ENCODE measurements at regions not wholly inside any gene's neighbourhood (a gene's known extent, or its start where the extent isn't known, plus 50 kb on each side); places are given as distances from the start of the nearest gene placed in this dataset.
"Not testable (repeated sequence)": the region's sequence is repeated elsewhere in the genome, so short reads cannot be mapped to it uniquely, and the experiment has no call there.

GRCh38 chr22:41036924-41037323, 55.5 kb upstream of the EP300 start:
- no peak overlapping the region for H3K27ac ChIP-seq
- no peak overlapping the region for H3K4me3 ChIP-seq
- intact Hi-C loops (cut with DNase I) = no loop called here
- WGBS, 4 donors = 78 to 88% (median 84%) methylated on average over 7 of the region's 7 CpGs
- H3K9me3 ChIP-seq (replicated peaks in 1 of 3) = no peaks in the 10 kb centered on the region
- no peak for DNase-seq
- no peaks in the 10 kb centered on the region for H3K36me3 ChIP-seq (replicated peaks in 1 of 2)
- no peaks in the 10 kb centered on the region for H3K4me1 ChIP-seq (replicated peaks in 1 of 2)
- TF ChIP-seq, protein P1, sequence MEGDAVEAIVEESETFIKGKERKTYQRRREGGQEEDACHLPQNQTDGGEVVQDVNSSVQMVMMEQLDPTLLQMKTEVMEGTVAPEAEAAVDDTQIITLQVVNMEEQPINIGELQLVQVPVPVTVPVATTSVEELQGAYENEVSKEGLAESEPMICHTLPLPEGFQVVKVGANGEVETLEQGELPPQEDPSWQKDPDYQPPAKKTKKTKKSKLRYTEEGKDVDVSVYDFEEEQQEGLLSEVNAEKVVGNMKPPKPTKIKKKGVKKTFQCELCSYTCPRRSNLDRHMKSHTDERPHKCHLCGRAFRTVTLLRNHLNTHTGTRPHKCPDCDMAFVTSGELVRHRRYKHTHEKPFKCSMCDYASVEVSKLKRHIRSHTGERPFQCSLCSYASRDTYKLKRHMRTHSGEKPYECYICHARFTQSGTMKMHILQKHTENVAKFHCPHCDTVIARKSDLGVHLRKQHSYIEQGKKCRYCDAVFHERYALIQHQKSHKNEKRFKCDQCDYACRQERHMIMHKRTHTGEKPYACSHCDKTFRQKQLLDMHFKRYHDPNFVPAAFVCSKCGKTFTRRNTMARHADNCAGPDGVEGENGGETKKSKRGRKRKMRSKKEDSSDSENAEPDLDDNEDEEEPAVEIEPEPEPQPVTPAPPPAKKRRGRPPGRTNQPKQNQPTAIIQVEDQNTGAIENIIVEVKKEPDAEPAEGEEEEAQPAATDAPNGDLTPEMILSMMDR (IDR thresholded peaks at IDR 0.05) = no peak
- TF ChIP-seq POLR2A (IDR thresholded peaks at IDR 0.05) = no peak
- no peaks in the 10 kb centered on the region for H3K27me3 ChIP-seq

DNA sequence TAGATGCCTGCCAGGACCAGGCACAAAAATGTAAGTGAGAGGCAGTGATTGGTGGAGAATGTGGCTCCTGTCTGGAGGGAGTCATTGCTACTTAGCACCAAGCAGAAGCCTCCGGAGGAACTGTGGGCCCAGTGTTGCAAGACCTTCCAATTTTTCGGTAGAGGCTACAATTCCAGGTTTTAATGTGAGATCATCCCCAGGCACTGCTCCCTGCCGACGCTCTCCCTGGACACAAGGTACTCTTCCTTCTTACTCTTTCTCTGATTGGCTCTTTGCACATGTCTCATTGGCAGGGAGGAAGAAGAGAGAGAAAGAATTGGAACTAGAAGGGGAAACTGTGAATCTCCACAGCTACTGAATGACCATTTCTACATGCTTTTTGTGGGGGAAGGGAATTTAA, 53.7 kb upstream of the EP300 start:
- TF ChIP-seq POLR2A (IDR thresholded peaks at IDR 0.05) = no peak
- TF ChIP-seq, protein P1 (IDR thresholded peaks at IDR 0.05) = no peak
- DNase-seq = no peak
- no peak overlapping the region for H3K27ac ChIP-seq
- H3K4me3 ChIP-seq = no peak overlapping the region
- H3K27me3 ChIP-seq = no peaks in the 10 kb centered on the region
- no peaks in the 10 kb centered on the region for H3K9me3 ChIP-seq (replicated peaks in 1 of 3)
- no peaks in the 10 kb centered on the region for H3K36me3 ChIP-seq (replicated peaks in 1 of 2)
- intact Hi-C loops (cut with DNase I) = no loop called here
- 54 to 77% (median 66%) methylated on average over 4 of the region's 4 CpGs for WGBS, 4 donors
- no peaks in the 10 kb centered on the region for H3K4me1 ChIP-seq (replicated peaks in 1 of 2)

DNA sequence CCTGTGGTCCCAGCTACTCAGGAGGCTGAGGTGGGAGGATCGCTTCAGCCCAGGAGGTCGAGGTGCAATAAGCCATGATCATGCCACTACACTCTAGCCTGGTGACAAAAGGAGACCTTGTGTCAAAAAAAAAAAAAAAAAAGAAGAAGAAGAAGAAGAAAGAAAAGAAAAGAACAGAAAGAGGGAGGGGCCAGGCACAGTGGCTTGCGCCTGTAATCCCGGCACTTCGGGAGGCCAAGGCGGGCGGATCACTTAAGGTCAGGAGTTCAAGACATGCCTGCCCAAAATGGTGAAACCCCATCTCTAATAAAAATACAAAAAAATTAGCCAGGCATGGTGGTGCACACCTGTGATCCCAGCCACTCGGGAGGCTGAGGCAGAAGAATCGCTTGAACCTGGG, 52.8 kb upstream of the EP300 start:
- intact Hi-C loops (cut with DNase I); H3K4me3 ChIP-seq; H3K4me1 ChIP-seq (replicated peaks in 1 of 2); H3K27ac ChIP-seq; DNase-seq; H3K36me3 ChIP-seq (replicated peaks in 1 of 2); H3K9me3 ChIP-seq (replicated peaks in 1 of 3); H3K27me3 ChIP-seq: not testable (repeated sequence)
- 82 to 88% (median 87%) methylated on average over 9 of the region's 9 CpGs for WGBS, 4 donors

DNA sequence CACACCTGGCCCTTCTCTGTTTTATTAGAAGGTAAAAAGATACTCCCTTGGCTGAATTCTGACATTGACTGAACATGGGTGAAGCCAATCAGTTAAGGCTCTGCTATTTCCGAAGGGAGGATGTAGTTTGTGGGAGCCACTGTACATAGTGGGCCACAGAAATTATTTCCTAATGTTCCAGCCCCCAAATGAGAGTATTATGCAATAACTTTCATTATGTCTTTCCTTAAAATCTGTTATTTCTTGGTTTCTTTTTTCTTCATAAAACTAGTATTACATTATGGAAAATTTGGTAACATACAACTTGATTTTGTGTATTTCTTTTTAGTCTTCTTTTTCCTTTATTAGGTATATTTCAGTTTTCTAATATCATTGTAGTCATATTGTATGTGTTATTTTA, 51.9 kb upstream of the EP300 start:
- TF ChIP-seq, protein P1 (IDR thresholded peaks at IDR 0.05) = no peak
- TF ChIP-seq POLR2A (IDR thresholded peaks at IDR 0.05) = no peak
- no peak overlapping the region for H3K27ac ChIP-seq
- no peak for DNase-seq
- WGBS, 4 donors = 82 to 94% (median 87%) methylated on average over 1 of the region's 1 CpG
- no peaks in the 10 kb centered on the region for H3K4me1 ChIP-seq (replicated peaks in 1 of 2)
- intact Hi-C loops (cut with DNase I) = no loop called here
- no peaks in the 10 kb centered on the region for H3K9me3 ChIP-seq (replicated peaks in 1 of 3)
- no peak overlapping the region for H3K4me3 ChIP-seq
- no peaks in the 10 kb centered on the region for H3K27me3 ChIP-seq
- no peaks in the 10 kb centered on the region for H3K36me3 ChIP-seq (replicated peaks in 1 of 2)

DNA sequence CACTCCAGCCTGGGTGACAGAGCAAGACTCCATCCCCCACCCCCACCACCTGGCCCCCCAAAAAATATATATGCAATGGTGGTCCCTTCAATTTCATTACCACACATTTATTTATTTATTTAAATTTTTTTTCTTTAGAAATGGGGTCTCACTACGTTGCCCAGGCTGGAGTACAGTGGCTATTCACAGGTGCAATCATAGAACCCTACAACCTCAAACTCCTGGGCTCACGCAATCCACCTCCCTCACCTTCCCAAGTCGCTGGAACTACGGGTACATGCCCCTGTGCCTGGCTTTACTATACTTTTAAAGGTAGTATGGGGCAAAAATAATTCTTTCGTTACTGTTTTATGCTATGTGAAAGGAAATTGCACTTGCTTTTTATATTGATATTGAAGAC, 50.9 kb upstream of the EP300 start:
- intact Hi-C loops (cut with DNase I) = no loop called here
- no peaks in the 10 kb centered on the region for H3K36me3 ChIP-seq (replicated peaks in 1 of 2)
- 91 to 95% (median 92%) methylated on average over 5 of the region's 5 CpGs for WGBS, 4 donors
- DNase-seq = no peak
- H3K27me3 ChIP-seq = no peaks in the 10 kb centered on the region
- TF ChIP-seq, protein P1 (IDR thresholded peaks at IDR 0.05) = no peak
- TF ChIP-seq POLR2A (IDR thresholded peaks at IDR 0.05) = no peak
- no peaks in the 10 kb centered on the region for H3K4me1 ChIP-seq (replicated peaks in 1 of 2)
- no peak overlapping the region for H3K27ac ChIP-seq
- no peak overlapping the region for H3K4me3 ChIP-seq
- H3K9me3 ChIP-seq (replicated peaks in 1 of 3) = no peaks in the 10 kb centered on the region
